Nephron progenitor cell (in vitro differentiated cells): ENCODE measurements at regions not wholly inside any gene's neighbourhood (a gene's known extent, or its start where the extent isn't known, plus 50 kb on each side); places are given as distances from the start of the nearest gene placed in this dataset.

Experiments
- DNase-seq: peaks from one replicate; pipeline ENCODE4 v3.0.0; 2021
- H3K27ac Mint-ChIP-seq: 2 replicates; pipeline ENCODE4 v1.8.0; 2021; ENCODE audit warnings: mild to moderate bottlenecking, moderate library complexity, mixed read lengths
- H3K27me3 Mint-ChIP-seq: 2 replicates; pipeline ENCODE4 v1.8.0; 2021; ENCODE audit warnings: mild to moderate bottlenecking, low read depth, mixed read lengths; ENCODE audit not compliant: poor library complexity
- H3K36me3 Mint-ChIP-seq: 2 replicates; pipeline ENCODE4 v1.8.0; 2021; ENCODE audit warnings: low read depth, mixed read lengths
- H3K4me1 Mint-ChIP-seq: 2 replicates; pipeline ENCODE4 v1.8.0; 2021; ENCODE audit warnings: mixed read lengths
- H3K4me3 Mint-ChIP-seq: 2 replicates; pipeline ENCODE4 v1.8.0; 2021; ENCODE audit warnings: mild to moderate bottlenecking, moderate library complexity, mixed read lengths
- H3K9me3 Mint-ChIP-seq: 2 replicates; pipeline ENCODE4 v1.8.0; 2021; ENCODE audit warnings: mild to moderate bottlenecking, moderate library complexity, mixed read lengths
- TF ChIP-seq, protein P1 (sequence below): fragments of 200-600 bp; sonication (generic); IDR thresholded peaks from 2 replicates; pipeline ENCODE4 v1.5.0; 2021; ENCODE audit warnings: antibody characterized with exemption

DNA sequence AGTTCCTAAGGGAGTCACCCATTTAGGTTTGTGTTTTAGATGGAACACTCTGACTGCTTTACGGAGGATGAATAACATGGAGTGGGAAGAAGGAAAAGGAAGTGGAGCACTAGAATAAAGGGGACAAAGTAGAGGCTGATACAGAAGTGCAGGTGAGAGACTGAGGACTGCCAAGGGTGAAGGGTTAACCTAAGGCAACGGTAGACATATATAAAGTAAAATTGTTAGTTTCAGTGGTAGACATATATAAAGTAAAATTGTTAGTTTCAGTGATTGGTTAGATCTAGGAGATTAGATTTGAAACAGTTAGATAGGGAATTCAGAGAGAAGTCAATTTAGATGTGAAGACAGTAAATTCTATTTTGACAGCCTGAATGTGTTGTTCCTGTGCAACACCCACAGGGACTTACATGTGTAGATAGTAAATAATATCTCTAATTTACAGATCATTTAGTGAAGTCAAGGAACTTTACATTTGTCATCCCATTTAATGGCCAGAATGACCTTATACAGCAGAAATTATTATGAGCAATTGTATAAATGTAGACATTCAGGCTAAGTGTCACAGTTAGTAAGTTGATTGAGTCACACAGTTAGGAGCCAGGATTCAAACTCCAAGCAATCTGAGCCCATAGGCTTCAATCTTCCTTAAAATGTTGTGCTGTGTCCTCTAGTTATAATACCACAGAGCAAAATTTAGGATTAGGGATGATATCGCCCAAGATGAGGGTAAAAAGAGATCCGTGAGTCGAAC is 270.8 kb upstream of the UBE2E3 start:
- DNase-seq, result no peak
- H3K4me1 Mint-ChIP-seq, result no peaks in the 10 kb centered on the region
- peaks cover 13% of the 10 kb centered on the region for H3K9me3 Mint-ChIP-seq
- TF ChIP-seq, protein P1, sequence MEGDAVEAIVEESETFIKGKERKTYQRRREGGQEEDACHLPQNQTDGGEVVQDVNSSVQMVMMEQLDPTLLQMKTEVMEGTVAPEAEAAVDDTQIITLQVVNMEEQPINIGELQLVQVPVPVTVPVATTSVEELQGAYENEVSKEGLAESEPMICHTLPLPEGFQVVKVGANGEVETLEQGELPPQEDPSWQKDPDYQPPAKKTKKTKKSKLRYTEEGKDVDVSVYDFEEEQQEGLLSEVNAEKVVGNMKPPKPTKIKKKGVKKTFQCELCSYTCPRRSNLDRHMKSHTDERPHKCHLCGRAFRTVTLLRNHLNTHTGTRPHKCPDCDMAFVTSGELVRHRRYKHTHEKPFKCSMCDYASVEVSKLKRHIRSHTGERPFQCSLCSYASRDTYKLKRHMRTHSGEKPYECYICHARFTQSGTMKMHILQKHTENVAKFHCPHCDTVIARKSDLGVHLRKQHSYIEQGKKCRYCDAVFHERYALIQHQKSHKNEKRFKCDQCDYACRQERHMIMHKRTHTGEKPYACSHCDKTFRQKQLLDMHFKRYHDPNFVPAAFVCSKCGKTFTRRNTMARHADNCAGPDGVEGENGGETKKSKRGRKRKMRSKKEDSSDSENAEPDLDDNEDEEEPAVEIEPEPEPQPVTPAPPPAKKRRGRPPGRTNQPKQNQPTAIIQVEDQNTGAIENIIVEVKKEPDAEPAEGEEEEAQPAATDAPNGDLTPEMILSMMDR, result no peak
- H3K27me3 Mint-ChIP-seq, result peaks cover 3% of the 10 kb centered on the region
- no peak overlapping the region for H3K4me3 Mint-ChIP-seq
- H3K36me3 Mint-ChIP-seq, result no peaks in the 10 kb centered on the region
- H3K27ac Mint-ChIP-seq, result no peak overlapping the region

GRCh38 chr2:180707884-180708205 is 272.6 kb upstream of the UBE2E3 start:
- H3K36me3 Mint-ChIP-seq, result no peaks in the 10 kb centered on the region
- TF ChIP-seq, protein P1, result no peak
- no peak overlapping the region for H3K4me3 Mint-ChIP-seq
- no peak overlapping the region for H3K27ac Mint-ChIP-seq
- no peaks in the 10 kb centered on the region for H3K4me1 Mint-ChIP-seq
- H3K9me3 Mint-ChIP-seq, result peaks cover 9% of the 10 kb centered on the region
- no peaks in the 10 kb centered on the region for H3K27me3 Mint-ChIP-seq
- no peak for DNase-seq

GRCh38 chr2:180707175-180707883 is 273.1 kb upstream of the UBE2E3 start:
- Mint-ChIP-seq H3K9me3 (peaks cover 9% of the 10 kb centered on the region), H3K27ac (no peak overlapping the region), H3K36me3 (no peaks in the 10 kb centered on the region)

GRCh38 chr2:180706694-180707093 is 273.7 kb upstream of the UBE2E3 start:
- Mint-ChIP-seq H3K4me1 (no peaks in the 10 kb centered on the region), H3K9me3 (peaks cover 5% of the 10 kb centered on the region), H3K27ac (no peak overlapping the region), H3K36me3 (no peaks in the 10 kb centered on the region), H3K27me3 (no peaks in the 10 kb centered on the region), H3K4me3 (no peak overlapping the region)
- TF ChIP-seq, protein P1, result no peak
- DNase-seq, result no peak

More at GRCh38 chr2:180707175-180707883, 273.1 kb upstream of the UBE2E3 start:
- H3K27me3 Mint-ChIP-seq, result no peaks in the 10 kb centered on the region
- H3K4me1 Mint-ChIP-seq, result no peaks in the 10 kb centered on the region
- no peak overlapping the region for H3K4me3 Mint-ChIP-seq
- no peak for DNase-seq
- TF ChIP-seq, protein P1, result no peak

- Mint-ChIP-seq H3K27me3 (no peaks in the 10 kb centered on the region), H3K4me3 (no peak overlapping the region), H3K27ac (no peak overlapping the region), H3K9me3 (peaks cover 5% of the 10 kb centered on the region), H3K36me3 (no peaks in the 10 kb centered on the region), H3K4me1 (no peaks in the 10 kb centered on the region)
- no peak for DNase-seq
- TF ChIP-seq, protein P1, result no peak
Observed at GRCh38 chr2:180705551-180705950, 274.9 kb upstream of the UBE2E3 start.
